ENCODE measurements at regions not wholly inside any gene's neighbourhood (a gene's known extent, or its start where the extent isn't known, plus 50 kb on each side); places are given as distances from the start of the nearest gene placed in this dataset.
"Not testable (repeated sequence)": the region's sequence is repeated elsewhere in the genome, so short reads cannot be mapped to it uniquely, and the experiment has no call there.

GRCh38 chr17:22374741-22375140 lies 682.4 kb downstream of the KCNJ18 start:
- no peaks in the 10 kb centered on the region for H3K36me3 ChIP-seq
- WGBS, 2 donors = 84 to 89% methylated on average over 4 to 15 of the region's 18 CpGs
- H3K27me3 ChIP-seq = no peaks in the 10 kb centered on the region
- no peak overlapping the region for H3K4me3 ChIP-seq
- DNase-seq = no peak
- no peaks in the 10 kb centered on the region for H3K4me1 ChIP-seq
- TF ChIP-seq CTCF (IDR thresholded peaks at IDR 0.05) = no peak
- TF ChIP-seq POLR2A (IDR thresholded peaks at IDR 0.05) = no peak
- H3K27ac ChIP-seq = no peak overlapping the region
- intact Hi-C loops (cut with DNase I) = no loop called here
- H3K9me3 ChIP-seq = peaks cover 0 to 12% (median 0%) of the 10 kb centered on the region in 3 donors

GRCh38 chr17:22376747-22377146 lies 684.4 kb downstream of the KCNJ18 start:
- H3K4me3 ChIP-seq; H3K27me3 ChIP-seq; H3K4me1 ChIP-seq; H3K36me3 ChIP-seq; H3K27ac ChIP-seq; DNase-seq; H3K9me3 ChIP-seq; intact Hi-C loops (cut with DNase I): not testable (repeated sequence)
- no CpG with 5 or more reads among the region's 41 CpGs for WGBS, 2 donors

GRCh38 chr17:22378748-22379147 lies 686.4 kb downstream of the KCNJ18 start:
- H3K4me1 ChIP-seq; intact Hi-C loops (cut with DNase I); DNase-seq; H3K27ac ChIP-seq; H3K36me3 ChIP-seq; H3K27me3 ChIP-seq; H3K4me3 ChIP-seq: not testable (repeated sequence)
- WGBS, 2 donors = no CpG with 5 or more reads among the region's 19 CpGs
- peaks cover 0 to 10% (median 0%) of the 10 kb centered on the region in 3 donors for H3K9me3 ChIP-seq

GRCh38 chr17:22381589-22381988 lies 689.3 kb downstream of the KCNJ18 start:
- intact Hi-C loops (cut with DNase I); H3K27me3 ChIP-seq; H3K4me1 ChIP-seq; DNase-seq; H3K9me3 ChIP-seq; H3K36me3 ChIP-seq; H3K4me3 ChIP-seq; H3K27ac ChIP-seq: not testable (repeated sequence)
- no CpG with 5 or more reads among the region's 40 CpGs for WGBS, 2 donors

GRCh38 chr17:22383772-22384460 lies 691.6 kb downstream of the KCNJ18 start:
- H3K36me3 ChIP-seq; intact Hi-C loops (cut with DNase I); H3K4me1 ChIP-seq; H3K27ac ChIP-seq; H3K27me3 ChIP-seq; H3K9me3 ChIP-seq; H3K4me3 ChIP-seq; DNase-seq: not testable (repeated sequence)
- 84% methylated on average over 24 of the region's 60 CpGs; no CpG with 5 or more reads in 1 of the 2 donors for whole genome bisulfite sequencing, 2 donors

GRCh38 chr17:22384461-22384800 lies 692.1 kb downstream of the KCNJ18 start:
- H3K36me3 ChIP-seq; H3K4me1 ChIP-seq; H3K9me3 ChIP-seq; DNase-seq; H3K27me3 ChIP-seq; intact Hi-C loops (cut with DNase I); H3K27ac ChIP-seq; H3K4me3 ChIP-seq: not testable (repeated sequence)
- 86% methylated on average over 15 of the region's 19 CpGs; no CpG with 5 or more reads in 1 of the 2 donors for WGBS, 2 donors

GRCh38 chr17:22398446-22398845 lies 706.1 kb downstream of the KCNJ18 start:
- WGBS, 2 donors = no CpG with 5 or more reads among the region's 19 CpGs
- H3K27me3 ChIP-seq; H3K4me3 ChIP-seq; H3K36me3 ChIP-seq; H3K9me3 ChIP-seq; intact Hi-C loops (cut with DNase I); DNase-seq; H3K27ac ChIP-seq; H3K4me1 ChIP-seq: not testable (repeated sequence)

GRCh38 chr17:22399037-22399436 lies 706.7 kb downstream of the KCNJ18 start:
- H3K4me3 ChIP-seq; intact Hi-C loops (cut with DNase I); H3K4me1 ChIP-seq; H3K27me3 ChIP-seq; H3K36me3 ChIP-seq; H3K27ac ChIP-seq; DNase-seq; H3K9me3 ChIP-seq: not testable (repeated sequence)
- no CpG with 5 or more reads among the region's 40 CpGs for WGBS, 2 donors

GRCh38 chr17:22405080-22405479 lies 712.8 kb downstream of the KCNJ18 start:
- H3K27ac ChIP-seq; H3K27me3 ChIP-seq; H3K36me3 ChIP-seq; DNase-seq; H3K4me1 ChIP-seq; H3K4me3 ChIP-seq; intact Hi-C loops (cut with DNase I): not testable (repeated sequence)
- no CpG with 5 or more reads among the region's 39 CpGs for WGBS, 2 donors
- H3K9me3 ChIP-seq = peaks cover 0 to 17% (median 0%) of the 10 kb centered on the region in 3 donors

Data from esophagus squamous epithelium (tissue), 5 donors.